PC-3 (cell line): ENCODE measurements at regions not wholly inside any gene's neighbourhood (a gene's known extent, or its start where the extent isn't known, plus 50 kb on each side); places are given as distances from the start of the nearest gene placed in this dataset.

Source experiments
- ATAC-seq: fragments of 200-7000 bp; cut with Tn5 transposase; 2 replicates; pipeline ENCODE4 v1.9.1; 2020; ENCODE audit warnings: mild to moderate bottlenecking, moderate library complexity
- BruUV-seq: library from RNA; stranded (reverse); fragments of 400-500 nt; replicated peaks from 2 replicates; lab custom pipeline; 2021; lab: Mats Ljungman, UMichigan
- CTCF ChIA-PET: fragments of 300-600 bp; sonication (Branson Sonifier 250); formaldehyde crosslinking; loops from one replicate; lab custom pipeline; 2022; ENCODE audit warnings: antibody characterized with exemption; lab: Charles Lee
- POLR2A ChIA-PET: fragments of 300-600 bp; sonication (Branson Sonifier 250); formaldehyde crosslinking; loops from one replicate; lab custom pipeline; 2022; ENCODE audit warnings: antibody characterized with exemption; ENCODE audit not compliant: unreplicated experiment; lab: Charles Lee
- DNase-seq: peaks from one replicate; pipeline ENCODE4 v3.0.0-alpha.2; 2015
- H2AFZ ChIP-seq: fragments of 300-600 bp; sonication (generic); 2 replicates; pipeline ENCODE4 v1.6.0; 2016; ENCODE audit warnings: antibody characterized with exemption, low read length
- H3F3A ChIP-seq: fragments of 300-600 bp; sonication (generic); one replicate; pipeline ENCODE4 v1.6.0; 2017; ENCODE audit warnings: antibody characterized with exemption, low read length, control low read depth, mild to moderate bottlenecking; ENCODE audit not compliant: unreplicated experiment
- H3K27ac ChIP-seq: fragments of 300-600 bp; sonication (generic); 2 replicates; pipeline ENCODE4 v1.5.1; 2016; ENCODE audit warnings: mild to moderate bottlenecking, low read length
- H3K27me3 ChIP-seq: fragments of 300-600 bp; sonication (generic); 2 replicates; pipeline ENCODE4 v1.6.1; 2016; ENCODE audit warnings: low read length, mixed read lengths
- H3K36me3 ChIP-seq: fragments of 300-600 bp; sonication (generic); 2 replicates; pipeline ENCODE4 v1.6.1; 2016; ENCODE audit warnings: low read depth, mixed run types, low read length, mixed read lengths
- H3K4me1 ChIP-seq: fragments of 300-600 bp; sonication (generic); 2 replicates; pipeline ENCODE4 v1.5.1; 2016; ENCODE audit warnings: low read length; ENCODE audit not compliant: insufficient read depth
- H3K4me2 ChIP-seq: fragments of 300-600 bp; sonication (generic); 2 replicates; pipeline ENCODE4 v1.6.0; 2016; ENCODE audit warnings: low read length
- H3K4me3 ChIP-seq: fragments of 300-600 bp; sonication (generic); 2 replicates; pipeline ENCODE4 v1.5.1; 2016; ENCODE audit warnings: mild to moderate bottlenecking, low read length, mixed read lengths
- H3K79me2 ChIP-seq: fragments of 300-600 bp; sonication (generic); 2 replicates; pipeline ENCODE4 v1.6.1; 2017; ENCODE audit warnings: low read length, mixed read lengths
- H3K9ac ChIP-seq: fragments of 300-600 bp; sonication (generic); 2 replicates; pipeline ENCODE4 v1.6.0; 2016; ENCODE audit warnings: mild to moderate bottlenecking, low read length
- H3K9me2 ChIP-seq: fragments of 300-600 bp; sonication (generic); replicated peaks from 2 replicates; pipeline ENCODE4 v1.6.1; 2016; ENCODE audit warnings: mixed run types, low read length, mixed read lengths
- H3K9me3 ChIP-seq: fragments of 300-600 bp; sonication (generic); 2 replicates; pipeline ENCODE4 v1.6.1; 2016; ENCODE audit warnings: low read length, mixed read lengths
- H4K20me1 ChIP-seq: fragments of 300-600 bp; sonication (generic); 2 replicates; pipeline ENCODE4 v1.6.1; 2016; ENCODE audit warnings: low read length, mixed read lengths
- CTCF ChIP-seq: fragments of 300-600 bp; sonication (generic); conservative IDR thresholded peaks from 2 replicates; pipeline ENCODE4 v1.5.1; 2017; ENCODE audit warnings: antibody characterized with exemption, low read depth, mild to moderate bottlenecking, low read length
- EZH2 ChIP-seq: fragments of 300-600 bp; sonication (generic); IDR thresholded peaks from one replicate; pipeline ENCODE4 v1.6.1; 2017; ENCODE audit warnings: antibody characterized with exemption, mild to moderate bottlenecking, low read length; ENCODE audit not compliant: unreplicated experiment
- EZH2phosphoT487 ChIP-seq: fragments of 300-600 bp; sonication (generic); IDR thresholded peaks from 2 replicates; pipeline ENCODE4 v1.6.1; 2018; ENCODE audit warnings: mild to moderate bottlenecking, antibody characterized with exemption, low read length, borderline replicate concordance
- intact Hi-C: fragments of 100-400 bp; cut with micrococcal nuclease; formaldehyde crosslinking; loops from 2 replicates; pipeline ENCODE4 v1.9.0; 2023

GRCh38 chr3:186476541-186476940 lies 67.6 kb downstream of the CRYGS start:
- CTCF ChIA-PET = no interaction called here
- intact Hi-C loops = no loop called here

GRCh38 chr3:186476044-186476468 lies 68.1 kb downstream of the CRYGS start:
- no peaks in the 10 kb centered on the region for H3K9me2 ChIP-seq
- no peak overlapping the region for H3K9ac ChIP-seq
- intact Hi-C loops = no loop called here
- DNase-seq (no peak), ATAC-seq (no peak)
- ChIA-PET POLR2A (no interaction called here), CTCF (no interaction called here)
- H3K36me3 ChIP-seq = no peaks in the 10 kb centered on the region
- no TSS peak for BruUV-seq
- no peaks in the 10 kb centered on the region for H3K27me3 ChIP-seq
- no peak overlapping the region for H3K4me3 ChIP-seq
- H3K27ac ChIP-seq = no peak overlapping the region
- TF ChIP-seq EZH2phosphoT487 = no peak
- no peak for TF ChIP-seq CTCF
- TF ChIP-seq EZH2 = no peak
- H3K4me2 ChIP-seq = no peak overlapping the region
- no peaks in the 10 kb centered on the region for H3F3A ChIP-seq
- no peaks in the 10 kb centered on the region for H3K4me1 ChIP-seq
- H3K9me3 ChIP-seq = no peaks in the 10 kb centered on the region
- no peaks in the 10 kb centered on the region for H3K79me2 ChIP-seq
- no peak overlapping the region for H2AFZ ChIP-seq
- H4K20me1 ChIP-seq = no peaks in the 10 kb centered on the region

More at GRCh38 chr3:186476541-186476940, 67.6 kb downstream of the CRYGS start:
- Histone ChIP-seq H4K20me1 (no peaks in the 10 kb centered on the region), H3F3A (no peaks in the 10 kb centered on the region), H3K4me1 (no peaks in the 10 kb centered on the region), H3K9me2 (no peaks in the 10 kb centered on the region), H3K79me2 (no peaks in the 10 kb centered on the region), H3K27ac (no peak overlapping the region), H3K36me3 (no peaks in the 10 kb centered on the region), H3K9me3 (no peaks in the 10 kb centered on the region), H3K9ac (no peak overlapping the region), H3K27me3 (no peaks in the 10 kb centered on the region), H2AFZ (no peak overlapping the region), H3K4me3 (no peak overlapping the region), H3K4me2 (no peak overlapping the region)
- no peak for DNase-seq
- TF ChIP-seq CTCF (no peak), EZH2phosphoT487 (no peak), EZH2 (no peak)
- POLR2A ChIA-PET = no interaction called here
- BruUV-seq = no TSS peak
- no peak for ATAC-seq

GRCh38 chr3:186473166-186473565 lies 71.0 kb downstream of the CRYGS start:
- Histone ChIP-seq H3K4me1 (peaks cover 6% of the 10 kb centered on the region; the same call in 1 of the 2 replicates), H4K20me1 (no peaks in the 10 kb centered on the region), H3K4me2 (no peak overlapping the region), H3K9ac (no peak overlapping the region), H3K36me3 (no peaks in the 10 kb centered on the region), H3F3A (no peaks in the 10 kb centered on the region), H2AFZ (no peak overlapping the region), H3K27ac (no peak overlapping the region), H3K79me2 (no peaks in the 10 kb centered on the region), H3K4me3 (no peak overlapping the region), H3K9me2 (no peaks in the 10 kb centered on the region), H3K27me3 (peaks cover 4% of the 10 kb centered on the region; the same call in 1 of the 2 replicates), H3K9me3 (no peaks in the 10 kb centered on the region)
- intact Hi-C loops = no loop called here
- BruUV-seq = no TSS peak
- DNase-seq = no peak
- ATAC-seq = no peak
- POLR2A ChIA-PET = no interaction called here
- CTCF ChIA-PET = no interaction called here
- no peak for TF ChIP-seq EZH2phosphoT487
- no peak for TF ChIP-seq EZH2
- TF ChIP-seq CTCF = no peak
